Posterior vena cava (tissue), 2 donors: ENCODE measurements at regions not wholly inside any gene's neighbourhood (a gene's known extent, or its start where the extent isn't known, plus 50 kb on each side); places are given as distances from the start of the nearest gene placed in this dataset.

ENCODE experiments used
- DNase-seq: peaks from one replicate; pipeline ENCODE4 v3.0.0-alpha.2; 2020; ENCODE audit warnings: low spot score
- intact Hi-C, 2 donors: fragments of 100-400 bp; cut with DNase I; formaldehyde crosslinking; loops; one replicate each; pipeline versions ENCODE4 v1.14.1 to v1.14.2; 2022 to 2023
- donor health status: DM: yes; HTN: yes; CAD: no.
- donor health status: DM: yes; HTN: yes; CAD: no.

DNA sequence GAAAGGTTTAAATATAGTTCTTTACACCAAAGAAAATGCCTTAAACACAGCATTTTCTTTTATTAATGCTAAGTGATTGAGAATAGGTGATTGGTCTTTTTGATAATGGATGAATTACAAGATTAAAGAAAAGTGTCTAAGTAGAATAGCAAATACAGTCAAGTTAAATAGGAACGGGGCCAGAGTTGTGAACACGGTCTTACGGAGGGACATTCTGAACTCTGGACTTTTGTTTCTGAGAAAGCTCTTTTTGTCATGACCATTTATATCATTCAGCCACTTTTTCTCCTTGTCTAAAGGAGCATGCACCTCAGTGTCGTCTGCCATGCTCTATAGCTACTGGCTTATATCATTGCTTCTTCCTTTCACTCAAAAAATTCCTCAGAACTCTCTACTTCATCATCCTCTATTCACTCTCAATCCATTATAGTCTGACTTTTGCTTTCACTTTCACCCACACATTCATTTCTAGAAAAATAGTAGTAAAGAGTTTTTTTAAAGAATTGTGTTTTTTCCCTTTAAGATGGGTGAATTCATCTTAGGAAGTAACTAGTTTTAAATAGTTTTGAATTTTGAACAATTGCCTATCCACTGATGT, 263.0 kb upstream of the FBXL7 start:
- intact Hi-C loops: no loop called here
- no peak for DNase-seq

DNA sequence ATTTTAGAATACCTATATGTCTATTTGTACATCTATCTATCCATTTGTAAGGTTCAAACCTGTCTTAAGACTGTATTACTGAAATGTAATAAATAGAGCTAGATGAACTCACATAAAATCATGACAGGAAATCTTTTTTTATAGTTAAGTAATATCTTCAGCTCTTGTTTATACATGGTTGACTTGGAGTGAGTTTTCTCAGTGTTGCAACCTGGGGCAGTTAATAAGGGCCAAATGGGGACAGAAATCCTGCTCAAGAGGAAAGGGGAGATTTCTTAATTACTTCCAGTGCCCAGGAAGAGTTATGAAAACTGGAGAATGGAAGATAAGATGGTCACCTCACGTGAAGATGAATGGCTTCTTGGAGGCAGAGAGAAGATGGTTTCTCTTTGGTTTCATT, 265.1 kb upstream of the FBXL7 start:
- no peak for DNase-seq
- intact Hi-C loops: no loop called here

DNA sequence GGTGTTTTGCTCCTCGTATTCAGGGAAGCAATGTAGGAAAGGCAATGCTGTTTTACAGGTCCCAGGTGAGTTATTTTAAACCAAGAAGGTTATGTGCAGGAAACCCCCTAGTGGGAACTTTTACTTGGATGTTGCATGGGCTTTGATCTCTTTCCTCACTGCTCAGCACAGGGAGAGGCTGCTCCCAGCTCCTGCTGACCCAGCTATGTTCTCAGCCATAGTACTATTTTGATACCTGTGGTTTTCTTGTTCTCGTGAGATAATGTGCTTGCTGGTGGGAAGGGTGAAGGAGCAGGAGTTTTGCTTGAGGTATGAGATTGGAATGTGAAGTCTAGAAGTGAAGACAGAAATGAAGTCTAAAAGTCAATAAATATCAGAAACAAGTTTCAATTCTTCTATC, 265.6 kb upstream of the FBXL7 start:
- no peak for DNase-seq
- intact Hi-C loops: no loop called here

DNA sequence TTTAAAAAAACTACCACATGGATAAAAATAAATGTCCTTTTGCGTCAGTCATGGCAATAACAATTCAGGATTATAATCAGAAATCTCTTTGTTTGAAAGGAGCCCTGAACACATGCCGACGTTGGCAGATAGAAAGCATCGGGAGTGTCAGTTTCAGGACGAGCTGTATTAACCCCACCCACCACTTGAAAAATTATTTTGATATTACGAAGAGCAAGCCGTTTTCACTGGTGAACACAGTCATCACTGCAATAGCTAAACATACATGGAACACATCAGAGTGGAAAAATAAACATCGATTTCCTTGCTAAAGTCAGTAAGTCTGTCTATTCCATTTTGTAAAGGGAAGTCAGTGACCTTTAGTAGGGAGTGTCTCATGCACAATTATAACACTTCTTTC, 266.4 kb upstream of the FBXL7 start:
- DNase-seq: no peak
- intact Hi-C loops: no loop called here

DNA sequence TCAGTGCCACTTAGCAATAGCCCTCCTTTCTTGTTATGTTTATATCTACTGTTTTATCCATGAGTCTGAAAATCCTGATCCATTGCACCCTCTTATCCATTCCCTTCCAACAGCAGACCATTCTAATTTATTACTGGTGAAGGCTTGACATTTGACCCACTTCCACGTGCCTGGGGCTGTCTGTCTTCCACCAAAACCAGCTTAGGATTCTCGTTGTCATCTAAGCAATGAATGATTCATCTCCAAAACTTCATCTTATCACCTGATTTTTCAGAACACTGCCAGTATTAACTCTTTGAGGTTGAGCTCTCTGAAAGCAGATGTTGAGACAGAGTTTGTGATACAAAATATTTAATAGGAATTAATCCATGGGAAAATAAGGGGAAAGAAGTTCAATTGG, 277.8 kb upstream of the FBXL7 start:
- intact Hi-C loops: no loop called here
- DNase-seq: no peak

DNA sequence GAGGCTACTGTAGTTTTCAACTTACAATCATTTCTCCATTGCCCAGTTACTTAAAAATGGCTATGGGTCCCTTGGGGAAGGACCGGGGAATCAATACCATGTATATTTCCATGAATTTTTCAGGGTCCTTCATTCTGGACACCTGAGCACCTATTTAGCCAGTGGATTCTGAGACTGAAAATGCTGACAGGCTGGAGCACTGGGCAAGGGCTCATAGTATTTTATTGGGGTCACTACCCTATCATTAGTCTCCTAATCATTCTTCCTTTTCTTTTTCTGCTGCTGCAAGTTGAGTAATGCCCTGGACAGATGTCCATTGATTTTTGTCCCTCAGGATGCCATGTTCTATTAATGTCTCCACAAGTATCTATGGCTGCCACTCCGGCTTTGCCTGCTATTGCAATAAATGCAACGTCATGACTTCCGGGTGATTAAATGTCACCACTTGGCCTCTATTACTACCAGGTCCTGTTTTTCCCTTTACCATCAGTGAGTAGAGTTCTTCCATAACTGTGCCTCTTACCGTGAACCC, 279.3 kb upstream of the FBXL7 start:
- intact Hi-C loops: no loop called here

DNA sequence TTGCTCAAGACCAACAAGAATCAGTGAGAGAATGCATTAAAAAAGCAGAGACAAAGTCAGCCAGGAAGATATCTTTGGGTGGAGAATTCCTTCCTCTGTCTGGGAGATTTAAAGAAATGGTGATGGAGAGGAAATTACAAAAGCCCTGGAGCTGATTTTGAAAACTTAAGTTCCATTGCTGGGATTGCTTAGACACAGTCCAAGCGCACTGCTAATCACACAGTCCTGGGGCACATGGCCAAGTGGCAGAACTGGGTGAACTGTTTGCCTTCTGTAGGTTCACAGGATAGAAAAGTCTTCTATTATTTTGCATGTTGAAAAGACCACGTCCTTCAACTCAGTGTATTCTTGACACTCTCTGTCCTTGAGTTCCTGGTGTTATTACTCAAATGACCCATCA, 284.9 kb upstream of the FBXL7 start:
- intact Hi-C loops: no loop called here
- DNase-seq: no peak

More for the DNA sequence above, 279.3 kb upstream of the FBXL7 start:
- no peak for DNase-seq

DNA sequence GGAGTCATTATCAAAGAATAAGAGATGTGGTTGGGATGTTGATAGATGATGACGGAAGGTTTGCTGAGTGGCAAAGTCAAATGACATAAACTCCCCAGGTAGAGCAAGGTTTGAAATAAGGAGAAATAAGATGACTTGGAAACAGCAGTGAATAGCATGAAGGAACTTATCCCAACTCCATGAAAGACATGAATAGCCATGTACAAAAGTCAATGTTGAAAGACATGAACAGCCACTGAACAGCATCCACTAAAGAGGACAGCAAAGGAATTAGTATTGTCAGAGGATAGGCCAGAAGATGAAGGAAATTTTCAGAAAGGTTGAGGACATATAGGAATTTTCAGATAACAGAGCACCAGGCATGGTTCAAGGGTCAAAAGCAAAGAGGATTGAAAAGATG, 286.0 kb upstream of the FBXL7 start:
- intact Hi-C loops: no loop called here
- no peak for DNase-seq

DNA sequence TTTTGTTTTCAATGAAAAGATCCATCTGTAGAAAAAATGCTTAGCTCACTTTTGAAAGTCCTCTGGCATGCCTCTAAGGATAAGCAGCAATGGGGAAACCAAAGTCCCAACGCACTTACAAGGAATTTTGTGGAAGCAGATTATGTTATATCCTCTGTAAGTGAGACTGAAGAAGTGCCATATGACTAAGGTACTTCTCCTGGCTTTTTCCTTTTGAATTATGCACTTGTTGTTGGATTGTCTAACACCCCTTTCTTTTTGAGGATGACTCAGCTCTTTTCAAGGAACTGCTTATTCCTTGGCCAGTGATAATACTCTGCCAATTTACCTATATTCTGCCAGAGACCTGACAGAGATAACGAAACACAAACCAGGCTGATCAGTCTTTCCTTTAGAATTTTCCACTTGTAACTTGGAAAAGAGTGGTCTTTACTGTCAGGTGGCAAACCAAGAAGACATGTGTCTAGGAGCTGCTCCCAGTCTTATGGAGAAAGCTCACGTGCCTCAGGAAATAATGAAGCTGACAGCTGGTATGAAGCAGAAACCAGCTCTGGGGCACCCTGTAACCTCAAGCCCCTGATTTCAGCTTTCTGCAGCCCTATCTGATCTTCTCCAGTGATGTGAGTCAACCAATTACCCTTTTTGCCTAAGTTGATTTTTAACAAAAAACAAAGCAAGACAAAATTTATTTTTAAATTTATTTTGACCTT, 290.8 kb upstream of the FBXL7 start:
- intact Hi-C loops: no loop called here
- DNase-seq: no peak

DNA sequence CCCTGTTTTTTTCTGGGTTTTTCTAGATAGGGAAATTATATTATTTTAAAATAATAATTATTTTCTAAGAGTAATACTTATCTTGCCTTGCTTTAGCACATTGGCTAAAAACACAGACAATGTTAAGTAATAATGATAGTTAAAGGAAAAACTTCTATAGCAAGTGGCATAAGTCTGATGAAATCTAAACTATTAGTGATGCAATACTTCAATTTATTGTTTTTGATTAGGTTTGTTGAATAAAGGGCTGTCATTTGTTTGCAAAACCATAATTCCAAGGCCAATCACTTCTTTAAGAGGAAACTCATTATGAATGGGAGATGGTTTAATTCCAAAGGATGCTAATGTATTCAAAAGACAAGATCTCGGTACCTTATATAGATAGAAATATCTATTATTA, 293.8 kb upstream of the FBXL7 start:
- no peak for DNase-seq
- intact Hi-C loops: no loop called here

DNA sequence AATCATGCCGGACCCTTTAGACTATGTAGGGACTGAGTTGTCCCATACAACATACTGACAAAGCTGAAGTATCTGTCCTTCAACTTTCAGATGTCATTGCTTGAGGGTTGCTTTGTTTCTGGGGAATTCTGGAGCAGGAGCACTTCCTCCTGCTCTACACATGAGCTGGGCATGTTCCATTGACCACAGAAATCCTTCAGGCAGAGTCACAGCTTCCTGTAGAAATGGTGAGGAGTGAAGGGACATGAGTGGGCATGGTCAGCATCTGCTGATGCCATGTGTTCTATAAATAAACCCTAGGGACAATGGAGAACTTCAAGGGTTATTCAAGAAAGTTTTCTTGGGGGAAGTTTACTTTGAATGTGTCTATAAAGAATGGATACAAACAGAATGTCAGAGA, 296.6 kb upstream of the FBXL7 start:
- intact Hi-C loops: no loop called here
- no peak for DNase-seq

DNA sequence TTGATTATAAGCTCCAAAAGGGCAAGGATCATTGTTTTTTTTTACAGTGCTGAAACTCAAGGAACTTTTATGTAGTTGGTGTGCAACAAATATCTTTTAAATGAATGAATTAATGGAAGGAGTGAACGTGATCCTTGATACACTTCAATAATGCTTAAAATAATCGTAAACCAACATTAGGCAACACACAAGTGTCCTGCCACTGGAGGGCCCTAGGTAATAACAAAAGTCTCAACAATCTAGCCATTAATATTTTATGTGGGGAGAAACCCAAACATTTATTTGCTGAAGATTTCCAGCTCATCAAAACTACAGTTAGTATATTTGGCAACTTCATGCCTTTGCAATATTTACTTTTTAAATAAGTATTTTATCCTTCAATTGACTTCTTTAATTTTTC, 309.0 kb upstream of the FBXL7 start:
- DNase-seq: no peak

DNA sequence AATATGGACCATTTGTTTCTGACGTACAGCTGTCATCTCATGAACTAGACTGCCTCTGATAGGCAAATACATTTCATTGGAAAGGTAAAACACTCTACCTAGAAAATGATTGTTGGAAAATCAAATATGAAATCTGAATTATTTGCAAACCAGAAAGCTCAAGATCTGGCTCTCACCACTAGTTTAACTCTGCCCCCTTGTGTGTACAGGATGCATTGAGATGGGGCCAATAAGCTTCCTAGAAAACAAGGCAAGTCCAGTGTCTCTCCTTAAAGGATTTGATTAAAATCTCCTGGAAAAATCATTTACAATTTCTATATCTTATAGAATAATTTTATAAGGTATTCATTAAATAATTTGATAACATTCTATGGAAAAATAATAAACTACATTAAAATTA, 311.9 kb upstream of the ANKH start:
- intact Hi-C loops: no loop called here
- no peak for DNase-seq

More for the DNA sequence above, 309.0 kb upstream of the FBXL7 start:
- intact Hi-C loops: no loop called here

DNA sequence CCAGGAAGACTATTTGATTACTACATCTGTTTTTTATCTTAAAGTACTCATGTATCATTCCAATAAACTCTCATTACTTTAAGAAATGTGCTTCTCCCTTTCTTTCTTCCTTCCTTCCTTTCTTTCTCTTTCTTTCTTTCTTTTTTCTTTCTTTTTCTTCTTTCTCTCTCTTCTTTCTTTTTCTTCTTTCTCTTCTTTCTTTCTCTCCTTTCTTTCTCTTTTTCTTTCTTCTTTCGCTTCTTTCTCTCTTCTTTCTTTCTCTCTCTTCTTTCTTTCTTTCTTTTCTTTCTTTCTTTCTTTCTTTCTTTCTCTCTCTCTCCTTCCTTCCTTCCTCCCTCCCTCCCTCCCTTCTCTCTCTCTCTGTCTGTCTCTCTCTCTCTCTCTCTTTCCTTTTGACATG, 298.6 kb upstream of the ANKH start:
- DNase-seq: no peak
- intact Hi-C loops: no loop called here

DNA sequence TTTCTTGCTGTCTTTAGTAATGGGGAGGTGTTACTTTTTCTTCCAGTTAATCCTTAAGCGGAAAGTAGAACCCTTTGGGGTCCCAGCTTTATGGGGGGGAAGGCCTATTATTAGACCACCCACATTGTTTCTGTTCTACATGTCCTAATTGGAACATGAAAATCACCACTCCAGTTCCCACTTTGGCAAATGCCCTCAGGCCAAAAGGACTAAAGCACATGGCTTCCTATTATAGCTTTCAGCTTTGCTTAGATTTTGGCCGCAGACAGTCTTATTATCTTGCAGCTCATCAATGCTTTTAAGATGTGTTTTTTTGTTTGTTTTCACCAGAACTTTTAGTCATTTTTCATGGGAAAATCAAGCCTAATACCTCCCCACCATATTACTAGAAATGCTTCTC, 296.8 kb upstream of the ANKH start:
- intact Hi-C loops: no loop called here

DNA sequence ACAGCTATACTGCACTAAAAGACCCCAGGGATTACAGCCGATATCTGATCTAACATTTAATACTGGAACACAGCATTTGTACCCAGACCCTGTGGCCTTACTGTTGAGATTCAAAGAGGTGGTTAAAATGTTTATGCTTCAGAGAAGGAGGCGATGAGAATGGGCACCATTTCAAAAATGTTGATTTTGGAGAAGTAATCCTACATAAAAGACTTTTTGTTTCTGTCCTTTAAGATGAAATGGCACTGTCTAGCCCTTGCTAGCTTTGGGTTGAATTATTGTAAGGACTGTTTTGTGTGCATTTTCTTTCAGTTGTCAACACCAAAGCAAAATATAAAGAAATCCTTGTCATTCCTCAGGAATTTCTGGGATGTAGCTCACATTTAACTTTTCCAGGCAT, 288.5 kb upstream of the ANKH start:
- intact Hi-C loops: no loop called here
- DNase-seq: no peak

More for the DNA sequence above, 296.8 kb upstream of the ANKH start:
- no peak for DNase-seq

DNA sequence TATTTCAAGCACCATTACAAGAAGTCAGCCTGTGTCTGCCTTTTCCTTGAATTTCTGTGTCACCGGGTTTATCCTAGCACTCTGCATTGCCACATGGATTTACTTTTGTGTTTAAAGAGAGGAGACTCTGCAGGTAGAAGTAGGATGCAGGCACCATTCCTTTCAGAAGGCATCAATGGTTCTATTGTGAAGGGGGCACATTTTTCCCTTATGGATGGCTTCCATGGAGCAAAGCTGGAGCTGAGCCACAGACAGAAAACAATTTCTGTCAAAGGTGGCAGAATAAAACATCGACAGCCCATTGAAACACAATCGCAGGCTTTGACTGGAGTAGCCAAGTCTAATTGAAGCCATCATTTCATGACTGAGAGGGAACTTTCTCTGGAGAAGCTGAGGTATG, 288.0 kb upstream of the ANKH start:
- intact Hi-C loops: no loop called here
- DNase-seq: no peak

DNA sequence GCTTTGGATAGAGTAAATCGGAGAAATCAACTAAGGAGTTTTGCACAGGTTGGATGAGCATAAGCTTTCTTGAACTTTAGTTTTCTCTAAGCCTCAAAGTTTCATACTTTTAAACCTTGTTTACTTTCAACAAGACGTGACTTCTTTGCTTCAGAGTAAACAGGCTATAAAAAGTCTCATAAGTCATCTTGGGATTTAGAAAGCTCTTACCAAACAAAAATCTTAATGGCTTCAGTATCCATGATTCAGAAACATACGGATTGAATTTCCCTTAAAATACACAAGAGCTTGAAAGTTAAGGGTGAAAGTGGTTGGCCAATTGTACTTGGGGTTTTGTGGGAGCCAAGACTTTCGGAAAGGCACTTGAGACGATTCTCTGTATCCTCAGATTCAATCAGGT, 270.9 kb upstream of the ANKH start:
- DNase-seq: no peak
- intact Hi-C loops: no loop called here

DNA sequence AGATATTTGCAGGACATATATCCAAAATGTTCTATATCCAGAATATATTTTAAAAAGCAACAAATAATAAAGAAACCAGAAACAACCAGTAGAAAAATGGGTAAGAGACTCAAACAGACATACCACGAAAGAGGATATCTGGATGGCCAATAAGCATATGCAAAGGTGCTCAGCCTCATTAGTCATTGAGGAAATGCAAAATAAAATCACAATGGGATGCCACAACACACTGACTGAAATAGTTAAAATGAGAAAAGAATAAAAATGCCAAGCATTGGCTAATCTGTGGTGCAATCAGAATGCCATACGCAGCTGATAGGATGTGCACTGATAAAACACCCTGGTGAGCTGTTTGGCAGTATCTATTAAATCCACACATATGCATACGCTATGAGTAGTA, 265.8 kb upstream of the ANKH start:
- no peak for DNase-seq
- intact Hi-C loops: loop anchor here in 1 of 2 donors (10.0 kb wide), 1 partner anchor 1663 kb away; no protein-coding TSS in a partner anchor

DNA sequence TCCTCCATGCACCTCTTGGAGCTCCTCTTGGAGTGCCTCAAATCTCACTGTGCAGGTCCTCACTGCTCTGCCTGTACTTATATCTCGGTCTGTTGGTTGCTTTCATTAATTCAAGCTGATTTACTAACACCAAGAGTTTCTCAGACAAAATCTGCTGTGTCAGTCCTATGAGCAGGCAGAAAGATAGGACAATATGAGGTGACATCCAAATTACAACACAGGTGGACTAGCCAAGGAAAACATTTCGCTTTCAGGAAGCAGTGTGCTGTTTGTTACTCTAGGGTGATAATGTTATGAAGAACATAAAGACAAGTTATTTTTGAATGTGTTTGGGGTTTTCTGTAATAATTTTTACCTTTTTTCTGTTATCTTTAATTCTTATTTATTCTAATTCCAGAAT, 264.1 kb upstream of the ANKH start:
- no peak for DNase-seq
- intact Hi-C loops: loop anchor here in 1 of 2 donors (10.0 kb wide), 1 partner anchor 1661 kb away; no protein-coding TSS in a partner anchor

DNA sequence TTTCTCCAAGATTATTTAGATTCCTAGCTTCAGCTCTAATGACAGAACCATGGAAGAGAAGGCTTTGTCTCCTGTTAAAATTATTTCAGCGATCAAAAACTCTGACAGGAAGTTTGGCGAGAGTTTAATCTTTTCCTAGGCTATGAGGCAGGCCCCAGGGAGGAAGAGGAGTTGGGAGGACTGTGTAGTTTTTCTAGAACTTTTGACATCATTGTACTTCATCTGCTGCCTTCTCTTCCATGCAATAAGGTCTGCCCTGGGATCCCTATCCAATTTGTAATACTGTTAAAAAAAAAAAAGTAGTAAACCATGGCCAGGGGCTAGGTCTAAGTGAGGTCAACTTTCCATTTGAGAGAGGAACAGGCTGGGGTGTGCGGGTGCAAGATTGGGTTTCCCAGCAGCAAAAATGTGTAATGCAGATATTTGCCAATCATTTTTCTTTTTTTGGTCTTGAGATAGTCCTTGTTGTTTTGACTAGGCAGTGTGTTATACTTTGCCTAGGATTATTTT, 261.9 kb upstream of the ANKH start:
- DNase-seq: no peak
- intact Hi-C loops: loop anchor here in 1 of 2 donors (10.0 kb wide), 1 partner anchor 1659 kb away; no protein-coding TSS in a partner anchor
